Left lung (tissue), 4 donors: ENCODE measurements at regions not wholly inside any gene's neighbourhood (a gene's known extent, or its start where the extent isn't known, plus 50 kb on each side); places are given as distances from the start of the nearest gene placed in this dataset.

Experiments used
- ATAC-seq: fragments of 200-7000 bp; cut with Tn5 transposase; one replicate; pipeline ENCODE4 v1.9.1; 2020; ENCODE audit warnings: moderate library complexity
- DNase-seq, 4 donors: peaks; one replicate each; pipeline ENCODE4 v3.0.0-alpha.2; 2013 to 2020
- H3K27ac ChIP-seq, 2 donors: fragments of 200-600 bp; sonication (generic) in 1 of 2; one replicate each; pipeline versions ENCODE4 v1.5.0 to v1.8.0; 2020 to 2021
- H3K27me3 ChIP-seq, 2 donors: fragments of 200-600 bp; sonication (generic) in 1 of 2; one replicate each; pipeline versions ENCODE4 v1.5.0 to v1.8.0; 2020 to 2021
- H3K36me3 ChIP-seq, 2 donors: fragments of 200-600 bp; sonication (generic) in 1 of 2; one replicate each; pipeline versions ENCODE4 v1.5.0 to v1.8.0; 2020 to 2021
- H3K4me1 ChIP-seq, 2 donors: fragments of 200-600 bp; one replicate each; pipeline ENCODE4 v1.8.0; 2021
- H3K4me3 ChIP-seq, 2 donors: fragments of 200-600 bp; sonication (generic) in 1 of 2; one replicate each; pipeline versions ENCODE4 v1.5.0 to v1.8.0; 2020 to 2021; ENCODE audit warnings: mild to moderate bottlenecking in 1 of 2
- H3K9me3 ChIP-seq, 2 donors: fragments of 200-600 bp; sonication (generic) in 1 of 2; one replicate each; pipeline versions ENCODE4 v1.5.0 to v1.8.0; 2020 to 2021
- CTCF ChIP-seq, 2 donors: fragments of 200-600 bp; sonication (generic) in 1 of 2; IDR thresholded peaks; one replicate each; pipeline versions ENCODE4 v1.5.0 to v1.8.0; 2021; ENCODE audit warnings: antibody characterized with exemption in 2 of 2
- intact Hi-C, 2 donors: fragments of 100-400 bp; cut with DNase I; formaldehyde crosslinking; loops; one replicate each; pipeline versions ENCODE4 v1.11.2 to v1.14.2; 2022
- donor health status: DM: no; HTN: yes; CAD: no.
- donor health status: DM: no; HTN: no; CAD: no.

- Histone ChIP-seq H3K36me3 (no peaks in the 10 kb centered on the region), H3K4me1 (no peaks in the 10 kb centered on the region)
Measured at GRCh38 chr6:169891421-169891820, 140.0 kb downstream of the ERMARD start.

GRCh38 chr6:169890901-169891300, 139.5 kb downstream of the ERMARD start:
- Histone ChIP-seq H3K9me3 (no peaks in the 10 kb centered on the region), H3K36me3 (no peaks in the 10 kb centered on the region), H3K27ac (no peak overlapping the region), H3K4me3 (no peak overlapping the region), H3K27me3 (peaks cover 0 to 14% of the 10 kb centered on the region in 2 donors), H3K4me1 (no peaks in the 10 kb centered on the region)
- DNase-seq (no peak), ATAC-seq (no peak)
- TF ChIP-seq CTCF (IDR thresholded peaks at IDR 0.05), result no peak
- intact Hi-C loops, result no loop called here

More at GRCh38 chr6:169891421-169891820, 140.0 kb downstream of the ERMARD start:
- H3K9me3 ChIP-seq, result no peaks in the 10 kb centered on the region
- H3K27me3 ChIP-seq, result peaks cover 0 to 14% of the 10 kb centered on the region in 2 donors
- no peak overlapping the region for H3K4me3 ChIP-seq
- TF ChIP-seq CTCF (IDR thresholded peaks at IDR 0.05), result no peak
- DNase-seq, result no peak
- intact Hi-C loops, result no loop called here
- no peak overlapping the region for H3K27ac ChIP-seq
- no peak for ATAC-seq

GRCh38 chr6:169890049-169890448, 138.6 kb downstream of the ERMARD start:
- H3K27ac ChIP-seq, result no peak overlapping the region
- H3K4me1 ChIP-seq, result no peaks in the 10 kb centered on the region
- no peak for TF ChIP-seq CTCF (IDR thresholded peaks at IDR 0.05)
- ATAC-seq (no peak), DNase-seq (no peak)
- peaks cover 0 to 14% of the 10 kb centered on the region in 2 donors for H3K27me3 ChIP-seq
- H3K4me3 ChIP-seq, result no peak overlapping the region
- intact Hi-C loops, result no loop called here
- H3K36me3 ChIP-seq, result no peaks in the 10 kb centered on the region
- H3K9me3 ChIP-seq, result no peaks in the 10 kb centered on the region

GRCh38 chr6:169887529-169888140, 136.2 kb downstream of the ERMARD start:
- intact Hi-C loops, result no loop called here
- ATAC-seq (no peak), DNase-seq (no peak)
- Histone ChIP-seq H3K9me3 (no peaks in the 10 kb centered on the region), H3K4me1 (peaks cover 0 to 4% of the 10 kb centered on the region in 2 donors), H3K27ac (no peak overlapping the region), H3K4me3 (no peak overlapping the region), H3K27me3 (peaks cover 0 to 14% of the 10 kb centered on the region in 2 donors), H3K36me3 (no peaks in the 10 kb centered on the region)
- no peak for TF ChIP-seq CTCF (IDR thresholded peaks at IDR 0.05)

GRCh38 chr6:169886631-169887227, 135.3 kb downstream of the ERMARD start:
- no peaks in the 10 kb centered on the region for H3K9me3 ChIP-seq
- no peak for TF ChIP-seq CTCF (IDR thresholded peaks at IDR 0.05)
- DNase-seq (peak in 1 of 4 donors; percentile 80), ATAC-seq (no peak)
- no peaks in the 10 kb centered on the region for H3K36me3 ChIP-seq
- intact Hi-C loops, result no loop called here
- H3K4me3 ChIP-seq, result no peak overlapping the region
- no peak overlapping the region for H3K27ac ChIP-seq
- H3K27me3 ChIP-seq, result peaks cover 0 to 14% of the 10 kb centered on the region in 2 donors
- peaks cover 0 to 4% of the 10 kb centered on the region in 2 donors for H3K4me1 ChIP-seq
